Neural progenitor cell (in vitro differentiated cells): ENCODE measurements at regions not wholly inside any gene's neighbourhood (a gene's known extent, or its start where the extent isn't known, plus 50 kb on each side); places are given as distances from the start of the nearest gene placed in this dataset.

Source experiments
- CTCF ChIP-seq: fragments of 200-600 bp; sonication (generic); IDR thresholded peaks from 2 replicates; pipeline ENCODE4 v1.5.1; 2017; ENCODE audit warnings: antibody characterized with exemption, mild to moderate bottlenecking
- EZH2 ChIP-seq: fragments of 200-600 bp; sonication (generic); IDR thresholded peaks from 2 replicates; pipeline ENCODE4 v1.6.1; 2017; ENCODE audit warnings: antibody characterized with exemption, mild to moderate bottlenecking, moderate library complexity
- EZH2phosphoT487 ChIP-seq: fragments of 200-600 bp; sonication (generic); IDR thresholded peaks from 2 replicates; pipeline ENCODE4 v1.6.1; 2017; ENCODE audit warnings: antibody characterized with exemption

- no peak for TF ChIP-seq CTCF
- TF ChIP-seq EZH2 = no peak
- TF ChIP-seq EZH2phosphoT487 = no peak
Observed at GRCh38 chr3:150170852-150171520, 200.3 kb upstream of the PFN2 start.
